ENCODE measurements at regions not wholly inside any gene's neighbourhood (a gene's known extent, or its start where the extent isn't known, plus 50 kb on each side); places are given as distances from the start of the nearest gene placed in this dataset.

DNA sequence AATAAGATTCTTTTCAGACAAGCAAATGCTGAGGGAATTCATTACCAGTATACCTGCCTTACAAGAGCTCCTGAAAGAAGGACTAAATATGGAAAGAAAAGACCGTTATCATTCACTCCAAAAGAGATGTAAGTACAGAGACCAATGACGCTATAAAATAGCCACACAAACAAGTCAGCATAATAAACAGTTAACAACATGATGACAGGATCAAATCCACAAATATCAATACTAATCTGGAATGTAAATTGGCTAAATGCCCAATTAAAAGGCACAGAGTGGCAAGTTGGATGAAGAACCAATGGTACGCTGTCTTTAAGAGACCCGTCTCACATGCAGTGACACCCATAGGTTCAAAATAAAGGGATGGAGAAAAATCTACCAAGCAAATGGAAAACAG lies 349.6 kb upstream of the MPDZ start:
- no peak for TF ChIP-seq POLR2AphosphoS5 (IDR thresholded peaks at IDR 0.05; ENCODE audit: borderline replicate concordance, low read depth, low read length)
- no peak for TF ChIP-seq EZH2 (IDR thresholded peaks at IDR 0.05)

Measured in SK-N-MC (cell line).